ENCODE measurements at regions not wholly inside any gene's neighbourhood (a gene's known extent, or its start where the extent isn't known, plus 50 kb on each side); places are given as distances from the start of the nearest gene placed in this dataset.

GRCh38 chr1:38207275-38207674, 160.7 kb upstream of the POU3F1 start:
- TF ChIP-seq CTCF (conservative IDR thresholded peaks at IDR 0.05 in 1 of 2, IDR thresholded peaks at IDR 0.05 in 1 of 2; ENCODE audit: low read depth in 1 of 2, low read length in 2 of 2), result no peak
- TF ChIP-seq EZH2 (IDR thresholded peaks at IDR 0.05; ENCODE audit: low read length, missing control alignments), result no peak
- DNase-seq (ENCODE audit: low read depth in 2 of 2), result no peak
- H2AFZ ChIP-seq (ENCODE audit: low read length), result no peak overlapping the region

GRCh38 chr1:38204698-38205097, 158.1 kb upstream of the POU3F1 start:
- Histone ChIP-seq H3K9me3 (ENCODE audit: control insufficient read depth, insufficient read depth, low read depth, low read length) (no peaks in the 10 kb centered on the region), H2AFZ (ENCODE audit: low read length) (no peak overlapping the region), H3K4me2 (ENCODE audit: extremely low read depth, insufficient read depth, low read length) (no peak overlapping the region), H3K9ac (ENCODE audit: insufficient read depth, low read length) (no peak overlapping the region), H3K4me3 (replicated peaks in 1 of 4; ENCODE audit: control extremely low read depth in 1 of 4, insufficient read depth in 1 of 4, low read depth in 3 of 4, low read length in 4 of 4) (no peak overlapping the region), H3K79me2 (ENCODE audit: control insufficient read depth, insufficient read depth, low read length) (no peaks in the 10 kb centered on the region), H3K27ac (ENCODE audit: insufficient read depth, low read length) (no peak overlapping the region), H4K20me1 (ENCODE audit: control insufficient read depth, extremely low read depth, insufficient read depth, low read length) (peaks cover 2% of the 10 kb centered on the region), H3K27me3 (ENCODE audit: control insufficient read depth, insufficient read depth, low read length) (no peaks in the 10 kb centered on the region), H3K36me3 (ENCODE audit: control insufficient read depth, insufficient read depth, low read length) (no peaks in the 10 kb centered on the region), H3K4me1 (ENCODE audit: control insufficient read depth, extremely low read depth, insufficient read depth, low read length) (no peaks in the 10 kb centered on the region)
- no peak for DNase-seq (ENCODE audit: low read depth in 2 of 2)
- TF ChIP-seq EZH2 (IDR thresholded peaks at IDR 0.05; ENCODE audit: low read length, missing control alignments) (no peak), CTCF (conservative IDR thresholded peaks at IDR 0.05 in 1 of 2, IDR thresholded peaks at IDR 0.05 in 1 of 2; ENCODE audit: low read depth in 1 of 2, low read length in 2 of 2) (no peak)

More at GRCh38 chr1:38207275-38207674, 160.7 kb upstream of the POU3F1 start:
- Histone ChIP-seq H3K4me3 (replicated peaks in 1 of 4; ENCODE audit: control extremely low read depth in 1 of 4, insufficient read depth in 1 of 4, low read depth in 3 of 4, low read length in 4 of 4) (no peak overlapping the region), H3K36me3 (ENCODE audit: control insufficient read depth, insufficient read depth, low read length) (no peaks in the 10 kb centered on the region), H3K27ac (ENCODE audit: insufficient read depth, low read length) (no peak overlapping the region), H4K20me1 (ENCODE audit: control insufficient read depth, extremely low read depth, insufficient read depth, low read length) (peaks cover 2% of the 10 kb centered on the region), H3K79me2 (ENCODE audit: control insufficient read depth, insufficient read depth, low read length) (no peaks in the 10 kb centered on the region), H3K4me1 (ENCODE audit: control insufficient read depth, extremely low read depth, insufficient read depth, low read length) (no peaks in the 10 kb centered on the region), H3K27me3 (ENCODE audit: control insufficient read depth, insufficient read depth, low read length) (no peaks in the 10 kb centered on the region), H3K4me2 (ENCODE audit: extremely low read depth, insufficient read depth, low read length) (no peak overlapping the region), H3K9ac (ENCODE audit: insufficient read depth, low read length) (no peak overlapping the region), H3K9me3 (ENCODE audit: control insufficient read depth, insufficient read depth, low read depth, low read length) (no peaks in the 10 kb centered on the region)

- no peak for TF ChIP-seq CTCF (conservative IDR thresholded peaks at IDR 0.05 in 1 of 2, IDR thresholded peaks at IDR 0.05 in 1 of 2; ENCODE audit: low read depth in 1 of 2, low read length in 2 of 2)
- TF ChIP-seq EZH2 (IDR thresholded peaks at IDR 0.05; ENCODE audit: low read length, missing control alignments), result no peak
- DNase-seq (ENCODE audit: low read depth in 2 of 2), result no peak
- no peaks in the 10 kb centered on the region for H3K36me3 ChIP-seq (ENCODE audit: control insufficient read depth, insufficient read depth, low read length)
These were observed 156.8 kb upstream of the POU3F1 start for GRCh38 chr1:38203441-38203840.

More at GRCh38 chr1:38203441-38203840, 156.8 kb upstream of the POU3F1 start:
- Histone ChIP-seq H3K79me2 (ENCODE audit: control insufficient read depth, insufficient read depth, low read length) (no peaks in the 10 kb centered on the region), H3K9ac (ENCODE audit: insufficient read depth, low read length) (no peak overlapping the region), H4K20me1 (ENCODE audit: control insufficient read depth, extremely low read depth, insufficient read depth, low read length) (peaks cover 2% of the 10 kb centered on the region), H3K27ac (ENCODE audit: insufficient read depth, low read length) (no peak overlapping the region), H3K4me3 (replicated peaks in 1 of 4; ENCODE audit: control extremely low read depth in 1 of 4, insufficient read depth in 1 of 4, low read depth in 3 of 4, low read length in 4 of 4) (no peak overlapping the region), H3K4me1 (ENCODE audit: control insufficient read depth, extremely low read depth, insufficient read depth, low read length) (no peaks in the 10 kb centered on the region), H3K27me3 (ENCODE audit: control insufficient read depth, insufficient read depth, low read length) (no peaks in the 10 kb centered on the region), H2AFZ (ENCODE audit: low read length) (no peak overlapping the region), H3K9me3 (ENCODE audit: control insufficient read depth, insufficient read depth, low read depth, low read length) (no peaks in the 10 kb centered on the region), H3K4me2 (ENCODE audit: extremely low read depth, insufficient read depth, low read length) (no peak overlapping the region)

Measured in fibroblast of lung (primary cell).